RKO (cell line): ENCODE measurements at regions not wholly inside any gene's neighbourhood (a gene's known extent, or its start where the extent isn't known, plus 50 kb on each side); places are given as distances from the start of the nearest gene placed in this dataset.

Experiments
- DNase-seq: peaks from one replicate; pipeline ENCODE4 v3.0.0-alpha.2; 2016; ENCODE audit warnings: low spot score

- DNase-seq, result no peak
Measured at GRCh38 chr6:6919173-6919572, 188.6 kb upstream of the RREB1 start.

GRCh38 chr6:6920114-6920986 lies 187.4 kb upstream of the RREB1 start:
- no peak for DNase-seq

GRCh38 chr6:6920987-6921313 lies 186.8 kb upstream of the RREB1 start:
- DNase-seq, result no peak

- DNase-seq, result no peak
Measured at GRCh38 chr6:6922166-6922565, 185.6 kb upstream of the RREB1 start.

GRCh38 chr6:6923605-6924004 lies 184.2 kb upstream of the RREB1 start:
- no peak for DNase-seq

GRCh38 chr6:6924708-6925107 lies 183.1 kb upstream of the RREB1 start:
- DNase-seq, result no peak

- DNase-seq, result no peak
Measured at GRCh38 chr6:6925391-6926164, 182.2 kb upstream of the RREB1 start.

GRCh38 chr6:6926856-6927255 lies 180.9 kb upstream of the RREB1 start:
- no peak for DNase-seq

GRCh38 chr6:6927521-6928361 lies 180.0 kb upstream of the RREB1 start:
- DNase-seq, result no peak

GRCh38 chr6:6930223-6930880 lies 177.4 kb upstream of the RREB1 start:
- DNase-seq, result no peak

GRCh38 chr6:6931071-6932025 lies 176.4 kb upstream of the RREB1 start:
- DNase-seq, result no peak

GRCh38 chr6:6932341-6932740 lies 175.4 kb upstream of the RREB1 start:
- DNase-seq, result no peak

GRCh38 chr6:6932968-6933367 lies 174.8 kb upstream of the RREB1 start:
- DNase-seq, result no peak

GRCh38 chr6:6940031-6941025 lies 167.4 kb upstream of the RREB1 start:
- no peak for DNase-seq

GRCh38 chr6:6941201-6941600 lies 166.6 kb upstream of the RREB1 start:
- DNase-seq, result no peak

GRCh38 chr6:6942091-6942490 lies 165.7 kb upstream of the RREB1 start:
- DNase-seq, result no peak

- DNase-seq, result no peak
Measured at GRCh38 chr6:6942831-6943230, 164.9 kb upstream of the RREB1 start.

GRCh38 chr6:6943421-6943820 lies 164.3 kb upstream of the RREB1 start:
- DNase-seq, result no peak
